ENCODE measurements at regions not wholly inside any gene's neighbourhood (a gene's known extent, or its start where the extent isn't known, plus 50 kb on each side); places are given as distances from the start of the nearest gene placed in this dataset.

- no peak for DNase-seq
Observed at GRCh38 chr10:128222332-128222849, 96.2 kb upstream of the MKI67 start.

DNA sequence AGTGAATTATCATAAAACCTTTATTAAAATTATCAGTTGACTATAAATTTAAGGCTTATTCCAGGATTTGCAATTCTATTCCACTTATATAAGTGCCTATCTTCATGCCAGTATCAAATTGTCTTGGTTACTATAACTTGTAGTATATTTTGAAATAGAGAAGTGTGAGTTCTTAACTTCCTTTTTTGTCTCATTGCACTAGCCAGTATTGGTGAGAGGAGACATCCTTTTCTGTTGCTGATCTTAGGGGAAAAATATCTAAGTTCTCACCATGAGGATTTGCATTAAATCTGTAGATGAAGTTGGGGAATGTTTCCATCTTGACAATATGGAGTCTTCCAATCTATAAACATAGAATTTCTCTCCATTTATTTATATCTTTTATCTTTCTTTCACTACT, 104.2 kb upstream of the MKI67 start:
- DNase-seq = no peak

- no peak for DNase-seq
Observed at GRCh38 chr10:128233422-128233821, 107.2 kb upstream of the MKI67 start.

DNA sequence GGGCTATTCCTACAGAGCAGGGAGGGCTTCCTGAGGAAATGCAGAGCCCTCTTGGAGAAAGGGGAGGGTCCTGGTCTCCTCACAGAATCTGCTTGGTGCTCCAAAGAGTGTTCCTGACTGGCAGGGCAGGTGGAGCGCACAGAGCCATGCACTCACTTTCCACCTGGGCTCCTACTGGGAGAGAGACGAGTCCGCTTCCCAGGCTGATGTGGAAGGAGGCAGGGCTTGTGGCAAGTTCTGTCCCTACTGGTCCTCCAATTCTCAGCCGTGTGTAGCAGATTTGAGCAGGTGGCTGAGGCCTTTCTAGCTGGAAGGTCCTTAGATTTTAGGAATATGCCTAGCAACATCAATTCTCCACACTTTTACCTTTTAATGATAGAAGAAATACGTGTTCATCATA, 111.5 kb upstream of the MKI67 start:
- DNase-seq = no peak

DNA sequence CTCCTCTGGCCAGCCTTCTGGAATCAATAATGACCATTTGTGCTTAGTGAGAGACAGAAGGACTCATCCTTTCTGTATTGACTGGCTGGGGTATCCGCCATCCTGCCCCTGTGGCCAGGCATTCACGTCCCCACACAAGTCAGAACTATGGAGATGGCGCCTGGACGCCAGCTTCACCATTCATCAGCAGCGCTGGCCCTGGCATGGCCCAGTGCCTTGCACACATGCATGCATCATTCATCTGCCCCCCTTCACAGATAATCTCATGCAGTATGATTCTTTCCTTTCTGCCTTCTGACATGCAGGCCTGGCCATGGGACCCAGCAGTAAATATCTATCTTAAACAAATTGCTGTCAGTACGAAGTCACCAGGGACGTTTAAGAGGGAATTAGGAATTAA, 114.8 kb upstream of the MKI67 start:
- no peak for DNase-seq

GRCh38 chr10:128242641-128243040, 116.4 kb upstream of the MKI67 start:
- no peak for DNase-seq

- DNase-seq = no peak
Observed at GRCh38 chr10:128245026-128245425, 118.8 kb upstream of the MKI67 start.

DNA sequence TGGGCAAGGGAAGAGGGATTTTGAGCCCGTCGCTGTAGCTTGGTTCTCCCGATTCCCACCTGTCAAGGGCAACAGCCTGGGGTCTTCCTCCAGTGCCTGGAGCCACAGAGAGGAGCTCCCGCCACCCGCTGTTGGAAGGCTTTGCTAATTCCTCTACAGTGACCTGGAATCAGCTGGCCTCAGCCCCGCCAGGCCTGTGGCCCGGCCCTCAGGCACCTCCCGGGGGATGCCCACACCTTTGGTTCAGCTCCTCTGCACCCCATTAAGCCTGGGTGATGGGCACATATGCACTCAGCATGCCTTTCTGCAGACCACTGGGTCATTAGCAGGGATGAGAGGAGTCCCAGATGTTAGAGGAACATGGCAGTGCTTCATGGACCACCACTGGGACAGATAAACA, 121.4 kb upstream of the MKI67 start:
- DNase-seq = no peak

- DNase-seq = no peak
Observed at GRCh38 chr10:128254476-128254875, 128.3 kb upstream of the MKI67 start.

- no peak for DNase-seq
Observed at GRCh38 chr10:128257428-128257827, 131.2 kb upstream of the MKI67 start.

DNA sequence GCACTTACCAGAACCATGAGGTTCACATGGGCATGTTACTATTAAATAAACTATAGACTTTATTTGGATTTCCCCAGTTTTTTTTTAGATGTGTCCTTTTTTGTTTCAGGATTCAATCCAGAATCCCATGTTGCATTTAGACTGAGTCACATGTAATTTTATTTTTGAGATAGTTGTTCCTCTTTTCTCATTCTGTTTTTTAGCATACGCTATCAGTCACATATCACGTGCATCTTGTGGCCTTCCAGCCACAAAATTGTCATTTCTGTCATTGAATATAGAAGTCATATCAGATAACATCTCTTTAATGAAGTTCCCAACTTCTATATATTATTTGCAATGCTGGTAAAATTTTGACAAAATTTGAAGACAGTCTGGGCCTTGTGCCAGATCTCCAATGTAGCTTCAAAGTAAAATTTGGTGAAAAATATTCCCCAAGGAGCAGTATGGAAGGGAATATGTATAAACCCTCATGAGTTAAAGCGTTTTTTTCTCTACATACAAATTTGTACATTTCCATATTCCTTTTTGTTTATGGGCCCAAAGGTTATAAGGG, 132.3 kb upstream of the MKI67 start:
- DNase-seq = no peak

GRCh38 chr10:128263891-128264688, 137.9 kb upstream of the MKI67 start:
- DNase-seq = peak; percentile 11

DNA sequence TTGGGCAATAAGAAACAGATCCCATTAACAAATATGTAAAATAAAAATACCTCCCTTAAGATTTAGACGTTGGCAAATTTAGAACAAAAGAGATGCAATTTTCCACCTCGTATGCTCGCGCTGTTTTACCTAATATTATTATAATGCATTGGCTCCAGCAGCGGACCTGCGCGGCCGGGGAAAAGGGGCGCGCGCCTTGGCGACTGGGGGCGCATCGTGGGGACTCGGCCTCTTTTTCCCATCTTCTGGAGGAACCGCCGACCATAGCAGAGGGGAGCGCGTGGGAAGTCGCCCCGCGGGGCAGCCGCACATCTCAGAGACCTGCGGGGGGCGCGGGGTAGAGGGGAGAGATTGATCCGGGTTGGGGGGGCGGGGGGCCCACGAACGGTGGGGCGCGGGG, 139.4 kb upstream of the MKI67 start:
- no peak for DNase-seq

GRCh38 chr10:128267581-128267980, 141.4 kb upstream of the MKI67 start:
- DNase-seq = no peak

- no peak for DNase-seq
Observed at GRCh38 chr10:128268015-128268722, 141.9 kb upstream of the MKI67 start.

GRCh38 chr10:128274938-128275337, 148.7 kb upstream of the MKI67 start:
- no peak for DNase-seq

GRCh38 chr10:128275388-128276177, 149.4 kb upstream of the MKI67 start:
- DNase-seq = no peak

DNA sequence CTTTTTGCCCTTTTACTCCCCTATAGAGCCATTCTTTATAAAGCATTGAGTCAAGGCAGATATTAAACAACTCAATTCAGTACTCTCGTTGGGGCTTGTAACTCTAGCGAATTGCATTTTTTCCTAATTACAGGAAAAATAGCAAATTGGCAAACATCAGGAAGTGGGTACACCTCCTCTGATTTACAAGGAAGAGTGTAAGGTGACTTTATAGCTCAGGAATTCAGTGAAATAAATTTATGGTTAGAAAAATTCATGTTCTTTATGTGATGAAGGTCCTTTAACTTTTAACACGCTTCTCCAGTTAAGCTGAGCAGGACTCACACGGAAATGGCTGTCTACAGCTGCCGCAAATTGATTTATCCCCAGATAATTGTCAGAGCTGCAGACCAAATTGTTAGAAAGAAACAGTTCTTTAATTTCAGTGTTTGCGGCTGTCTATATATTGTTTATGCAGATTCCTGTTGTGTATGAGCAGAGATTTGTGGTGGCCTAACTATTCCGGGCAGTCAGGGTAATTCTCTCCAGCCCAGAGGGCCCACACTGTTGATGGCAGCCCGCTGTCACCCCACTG, 151.1 kb upstream of the MKI67 start:
- no peak for DNase-seq

GRCh38 chr10:128278362-128278761, 152.1 kb upstream of the MKI67 start:
- DNase-seq = no peak

DNA sequence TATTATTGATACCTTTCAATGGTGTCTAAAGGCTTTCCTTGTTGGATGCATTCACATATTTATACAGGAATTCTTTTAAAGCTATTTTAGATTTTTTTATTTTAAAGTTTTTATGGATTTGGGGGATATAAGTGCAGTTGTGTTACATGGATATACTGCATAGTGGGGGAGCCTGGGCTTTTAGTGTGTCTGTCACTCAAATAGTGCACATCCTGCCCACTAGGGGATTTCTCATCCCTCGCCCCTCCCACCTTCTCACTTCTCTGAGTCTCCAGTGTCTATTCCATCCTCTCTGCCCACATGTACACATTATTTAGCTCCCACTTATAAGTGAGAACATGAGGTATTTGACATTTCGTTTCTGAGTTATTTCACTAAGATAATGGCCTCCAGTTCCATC, 154.0 kb upstream of the MKI67 start:
- no peak for DNase-seq

GRCh38 chr10:128281343-128281742, 155.1 kb upstream of the MKI67 start:
- DNase-seq = no peak

DNA sequence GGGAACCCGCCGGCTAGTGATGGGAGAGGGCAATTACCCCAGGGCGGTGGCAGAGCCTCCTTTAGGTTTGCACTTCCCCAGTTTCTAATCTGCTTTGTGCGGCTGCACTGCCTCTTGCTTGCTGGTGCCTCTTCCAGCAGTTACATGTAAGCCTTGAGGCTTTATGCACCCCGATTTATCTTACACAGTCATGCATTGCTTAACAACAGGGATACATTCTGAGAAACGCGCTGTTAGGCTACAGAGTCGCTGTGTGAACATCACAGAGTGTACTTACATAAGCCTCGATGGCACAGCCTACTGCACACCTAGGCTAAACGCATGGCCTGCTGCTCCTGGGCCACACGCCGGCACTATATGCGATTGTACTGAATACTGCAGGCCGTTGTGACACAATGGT, 155.6 kb upstream of the MKI67 start:
- no peak for DNase-seq
